Liver (tissue), 3 donors: ENCODE measurements at regions not wholly inside any gene's neighbourhood (a gene's known extent, or its start where the extent isn't known, plus 50 kb on each side); places are given as distances from the start of the nearest gene placed in this dataset.

Experiments used
- CTCF ChIP-seq: fragments of 150-350 bp; IDR thresholded peaks from 2 replicates; pipeline ENCODE4 v1.5.1; 2017; ENCODE audit warnings: improper control_type of control experiment, low read depth, low read length; ENCODE audit not compliant: missing input control
- EGR1 ChIP-seq, 2 donors: IDR thresholded peaks; 2 replicates each; pipeline ENCODE4 v1.6.1; 2016 to 2018; ENCODE audit warnings: antibody characterized with exemption in 2 of 2, low read depth in 2 of 2
- GABPA ChIP-seq, 2 donors: IDR thresholded peaks in 1 of 2; conservative IDR thresholded peaks in 1 of 2; 2 replicates each; pipeline ENCODE4 v1.6.1; 2016; ENCODE audit warnings: antibody characterized with exemption in 2 of 2, mild to moderate bottlenecking in 1 of 2, moderate library complexity in 1 of 2
- MAX ChIP-seq: IDR thresholded peaks from 2 replicates; pipeline ENCODE4 v1.6.1; 2016; ENCODE audit warnings: antibody characterized with exemption
- NR2F2 ChIP-seq: IDR thresholded peaks from 2 replicates; pipeline ENCODE4 v1.6.1; 2016; ENCODE audit warnings: antibody characterized with exemption
- RXRA ChIP-seq, 2 donors: IDR thresholded peaks; 2 replicates each; pipeline ENCODE4 v1.6.1; 2017 to 2018; ENCODE audit warnings: antibody characterized with exemption in 2 of 2, mild to moderate bottlenecking in 1 of 2
- SP1 ChIP-seq: IDR thresholded peaks from 2 replicates; pipeline ENCODE4 v1.6.1; 2018; ENCODE audit warnings: antibody characterized with exemption, mild to moderate bottlenecking
- TAF1 ChIP-seq: conservative IDR thresholded peaks from 2 replicates; pipeline ENCODE4 v1.6.1; 2016; ENCODE audit warnings: antibody characterized with exemption, mild to moderate bottlenecking
- TF ChIP-seq, protein P1 (sequence below): IDR thresholded peaks from 2 replicates; pipeline ENCODE4 v1.6.1; 2016; ENCODE audit warnings: antibody characterized with exemption
- TF ChIP-seq, protein P2 (sequence below): IDR thresholded peaks from 2 replicates; pipeline ENCODE4 v1.6.1; 2016; ENCODE audit warnings: antibody characterized with exemption, mild to moderate bottlenecking
- donor health status: healthy.
- donor health status: healthy.

GRCh38 chr2:5491523-5491922 is 200.7 kb upstream of the SOX11 start:
- TF ChIP-seq CTCF, result no peak
- TF ChIP-seq SP1, result no peak
- TF ChIP-seq MAX, result no peak
- TF ChIP-seq, protein P1, sequence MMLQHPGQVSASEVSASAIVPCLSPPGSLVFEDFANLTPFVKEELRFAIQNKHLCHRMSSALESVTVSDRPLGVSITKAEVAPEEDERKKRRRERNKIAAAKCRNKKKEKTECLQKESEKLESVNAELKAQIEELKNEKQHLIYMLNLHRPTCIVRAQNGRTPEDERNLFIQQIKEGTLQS, result no peak
- TF ChIP-seq, protein P2, sequence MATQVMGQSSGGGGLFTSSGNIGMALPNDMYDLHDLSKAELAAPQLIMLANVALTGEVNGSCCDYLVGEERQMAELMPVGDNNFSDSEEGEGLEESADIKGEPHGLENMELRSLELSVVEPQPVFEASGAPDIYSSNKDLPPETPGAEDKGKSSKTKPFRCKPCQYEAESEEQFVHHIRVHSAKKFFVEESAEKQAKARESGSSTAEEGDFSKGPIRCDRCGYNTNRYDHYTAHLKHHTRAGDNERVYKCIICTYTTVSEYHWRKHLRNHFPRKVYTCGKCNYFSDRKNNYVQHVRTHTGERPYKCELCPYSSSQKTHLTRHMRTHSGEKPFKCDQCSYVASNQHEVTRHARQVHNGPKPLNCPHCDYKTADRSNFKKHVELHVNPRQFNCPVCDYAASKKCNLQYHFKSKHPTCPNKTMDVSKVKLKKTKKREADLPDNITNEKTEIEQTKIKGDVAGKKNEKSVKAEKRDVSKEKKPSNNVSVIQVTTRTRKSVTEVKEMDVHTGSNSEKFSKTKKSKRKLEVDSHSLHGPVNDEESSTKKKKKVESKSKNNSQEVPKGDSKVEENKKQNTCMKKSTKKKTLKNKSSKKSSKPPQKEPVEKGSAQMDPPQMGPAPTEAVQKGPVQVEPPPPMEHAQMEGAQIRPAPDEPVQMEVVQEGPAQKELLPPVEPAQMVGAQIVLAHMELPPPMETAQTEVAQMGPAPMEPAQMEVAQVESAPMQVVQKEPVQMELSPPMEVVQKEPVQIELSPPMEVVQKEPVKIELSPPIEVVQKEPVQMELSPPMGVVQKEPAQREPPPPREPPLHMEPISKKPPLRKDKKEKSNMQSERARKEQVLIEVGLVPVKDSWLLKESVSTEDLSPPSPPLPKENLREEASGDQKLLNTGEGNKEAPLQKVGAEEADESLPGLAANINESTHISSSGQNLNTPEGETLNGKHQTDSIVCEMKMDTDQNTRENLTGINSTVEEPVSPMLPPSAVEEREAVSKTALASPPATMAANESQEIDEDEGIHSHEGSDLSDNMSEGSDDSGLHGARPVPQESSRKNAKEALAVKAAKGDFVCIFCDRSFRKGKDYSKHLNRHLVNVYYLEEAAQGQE, result no peak
- TF ChIP-seq RXRA (IDR thresholded peaks at IDR 0.05), result no peak
- no peak for TF ChIP-seq NR2F2
- TF ChIP-seq EGR1 (IDR thresholded peaks at IDR 0.05; ENCODE audit: low read depth in 2 of 2), result no peak
- TF ChIP-seq TAF1, result no peak
- no peak for TF ChIP-seq GABPA (IDR thresholded peaks at IDR 0.05 in 1 of 2, conservative IDR thresholded peaks at IDR 0.05 in 1 of 2)
